ENCODE measurements at regions not wholly inside any gene's neighbourhood (a gene's known extent, or its start where the extent isn't known, plus 50 kb on each side); places are given as distances from the start of the nearest gene placed in this dataset.
"Not testable (repeated sequence)": the region's sequence is repeated elsewhere in the genome, so short reads cannot be mapped to it uniquely, and the experiment has no call there.

DNA sequence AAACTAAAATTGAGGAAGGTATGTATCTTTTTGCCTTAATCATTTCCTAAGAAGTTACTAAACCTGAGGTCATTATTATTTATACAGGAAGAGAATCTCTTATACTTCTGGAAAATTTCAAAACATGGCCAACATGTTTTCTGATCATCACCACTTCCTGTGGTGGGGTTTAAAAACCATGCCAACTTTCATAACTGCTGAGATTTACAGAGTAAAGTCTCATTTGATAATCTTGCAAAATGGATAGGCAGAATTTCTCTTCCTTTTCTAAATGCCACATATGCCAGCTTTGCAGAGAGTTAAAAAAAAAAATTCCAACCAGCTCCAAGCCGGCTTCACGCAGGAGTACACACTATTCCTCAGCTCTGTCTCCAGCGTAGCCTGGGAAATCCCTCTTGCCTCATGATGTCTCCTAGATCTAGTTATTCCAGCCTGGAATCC, 124.3 kb upstream of the SPRED1 start:
- no peak for DNase-seq (ENCODE audit: low spot score)

- DNase-seq (ENCODE audit: low spot score): no peak
Observed at GRCh38 chr15:38128921-38129320, 123.7 kb upstream of the SPRED1 start.

- peak; percentile 68 for DNase-seq (ENCODE audit: low spot score)
Observed at GRCh38 chr15:38129531-38130204, 123.0 kb upstream of the SPRED1 start.

DNA sequence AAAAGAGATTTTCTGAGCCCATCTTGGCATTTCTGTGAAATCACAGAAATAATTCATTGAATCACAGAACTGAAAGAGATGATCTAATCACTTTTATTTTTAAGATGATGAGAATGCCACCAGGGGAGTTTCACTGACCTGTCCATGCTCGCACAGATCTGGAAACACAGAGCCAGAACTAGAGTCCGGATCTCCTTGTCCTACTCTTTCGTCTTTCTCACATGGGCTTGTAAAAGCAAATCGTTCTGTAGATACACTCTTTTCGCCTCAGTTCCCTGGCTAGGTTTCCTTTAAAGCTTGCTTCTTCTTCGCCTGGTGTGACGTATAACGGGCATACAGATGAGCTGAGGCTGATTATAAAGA, 122.5 kb upstream of the SPRED1 start:
- no peak for DNase-seq (ENCODE audit: low spot score)

- DNase-seq (ENCODE audit: low spot score): peak; percentile 81
Observed at GRCh38 chr15:38130740-38131498, 121.7 kb upstream of the SPRED1 start.

DNA sequence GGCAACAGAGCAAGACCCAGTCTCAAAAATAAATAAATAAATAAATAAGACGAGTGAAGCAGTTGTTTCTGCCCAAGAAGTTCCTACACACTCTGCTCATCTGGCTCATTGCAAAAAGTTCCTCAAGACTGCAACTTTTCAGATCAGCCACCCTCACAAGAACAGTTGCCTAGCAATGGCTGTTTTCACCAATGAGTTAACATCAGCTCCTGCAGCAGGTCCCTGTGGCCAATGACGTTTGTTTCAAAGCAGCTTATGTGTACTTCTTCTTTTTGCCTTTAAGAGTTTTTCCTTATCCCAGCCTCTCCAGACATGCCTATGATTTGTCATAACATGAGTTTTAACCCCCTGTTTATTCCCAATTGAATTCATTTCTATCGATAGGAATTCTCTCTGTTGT, 118.4 kb upstream of the SPRED1 start:
- no peak for DNase-seq (ENCODE audit: low spot score)

GRCh38 chr15:38142195-38142594, 110.4 kb upstream of the SPRED1 start:
- DNase-seq (ENCODE audit: low spot score): not testable (repeated sequence)

GRCh38 chr15:38144921-38145320, 107.7 kb upstream of the SPRED1 start:
- DNase-seq (ENCODE audit: low spot score): no peak

GRCh38 chr15:38145651-38146111, 107.0 kb upstream of the SPRED1 start:
- no peak for DNase-seq (ENCODE audit: low spot score)

DNA sequence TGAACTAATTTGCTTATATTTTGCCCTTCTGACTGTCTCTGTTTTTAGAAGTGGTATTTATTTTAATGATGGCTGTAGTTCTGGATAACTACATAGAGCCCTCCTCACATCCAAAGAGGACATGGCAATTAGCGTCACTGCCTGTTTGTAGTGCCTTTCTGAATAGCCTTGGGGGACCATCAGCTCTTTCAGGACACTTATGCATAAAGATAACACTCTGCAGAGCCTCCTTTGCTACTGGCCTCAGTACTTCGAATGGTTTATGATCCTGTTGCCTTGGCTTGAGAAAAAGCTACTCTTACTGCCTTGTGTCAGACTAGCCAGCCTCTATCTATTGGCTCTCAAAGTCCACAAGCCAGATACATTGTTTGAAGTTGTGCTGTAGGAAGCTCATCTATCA, 105.4 kb upstream of the SPRED1 start:
- DNase-seq (ENCODE audit: low spot score): no peak

DNA sequence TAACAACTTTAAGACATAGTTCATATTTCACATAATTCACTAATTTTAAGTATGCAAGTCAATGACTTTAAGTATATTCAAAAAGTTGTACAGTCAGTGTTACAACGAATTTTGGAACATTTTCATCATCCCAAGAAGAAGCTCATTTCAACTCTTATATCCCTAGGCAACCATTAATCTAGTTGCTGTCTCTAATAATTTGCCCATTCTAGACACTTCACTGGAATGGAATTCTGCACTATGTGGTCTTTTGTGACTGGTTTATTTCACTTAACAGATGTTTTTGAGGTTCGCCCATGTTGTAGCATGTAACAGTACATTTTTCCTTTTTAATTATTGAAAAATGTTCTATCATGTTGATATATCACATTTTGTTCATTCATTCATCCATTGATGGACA, 104.2 kb upstream of the SPRED1 start:
- DNase-seq (ENCODE audit: low spot score): no peak

- no peak for DNase-seq (ENCODE audit: low spot score)
Observed at GRCh38 chr15:38149315-38149714, 103.3 kb upstream of the SPRED1 start.

DNA sequence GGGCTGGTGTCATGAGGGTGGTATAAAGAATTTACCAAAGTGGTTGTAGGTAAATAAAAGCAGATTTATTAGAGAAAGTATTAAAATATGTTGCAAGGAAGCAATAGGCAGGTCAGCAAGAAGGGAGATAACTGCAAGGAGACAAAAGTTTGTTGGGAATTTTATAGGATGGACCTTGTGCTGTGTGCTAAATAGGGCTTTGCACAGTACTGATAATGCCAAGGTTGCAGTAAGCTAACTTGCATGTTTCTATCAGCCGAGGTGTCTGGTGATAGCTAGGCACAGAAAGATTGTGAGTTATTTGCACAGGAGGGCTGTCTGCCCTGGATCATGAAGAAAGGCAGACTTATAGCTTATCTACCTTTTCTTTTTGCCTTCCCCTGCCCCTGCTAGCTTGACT, 102.5 kb upstream of the SPRED1 start:
- no peak for DNase-seq (ENCODE audit: low spot score)

GRCh38 chr15:38150794-38151193, 101.8 kb upstream of the SPRED1 start:
- DNase-seq (ENCODE audit: low spot score): no peak

- no peak for DNase-seq (ENCODE audit: low spot score)
Observed at GRCh38 chr15:38153781-38154180, 98.9 kb upstream of the SPRED1 start.

DNA sequence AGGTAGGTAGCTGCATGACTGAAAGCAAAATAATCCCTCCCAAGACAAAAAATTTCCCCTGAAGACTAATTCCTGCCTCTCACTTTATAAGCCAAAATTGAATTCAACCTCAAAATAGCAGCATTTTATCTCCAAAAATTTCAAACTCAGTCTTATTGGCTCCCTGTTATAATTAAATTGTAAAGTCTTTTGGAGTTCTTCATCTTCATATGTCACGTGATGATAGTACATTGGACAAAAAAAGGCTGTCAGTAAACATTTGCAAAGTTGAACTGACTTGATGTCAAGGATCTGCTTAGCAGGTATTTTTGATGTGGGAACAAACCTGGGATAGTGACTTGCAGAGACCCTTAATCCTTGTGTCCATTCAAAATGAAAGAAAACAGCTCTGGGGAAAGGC, 98.4 kb upstream of the SPRED1 start:
- DNase-seq (ENCODE audit: low spot score): no peak

DNA sequence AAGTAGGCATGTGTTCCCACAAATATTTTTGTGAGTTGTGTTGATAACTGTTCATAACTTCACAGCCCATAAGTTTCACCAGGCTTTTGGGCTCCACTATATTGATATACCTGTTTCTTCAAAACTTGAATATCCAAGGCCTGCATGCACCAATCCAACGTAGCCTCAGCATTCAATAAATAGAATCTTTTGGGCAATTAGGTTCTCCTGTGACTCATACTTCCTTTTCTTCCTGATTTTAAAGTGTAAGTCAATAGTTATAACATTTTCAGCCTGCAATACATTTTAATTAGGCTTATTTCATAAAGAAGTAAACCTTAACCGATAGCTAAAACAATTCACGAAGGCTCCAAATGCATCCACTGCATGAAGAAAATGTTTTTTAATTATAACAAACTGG, 97.8 kb upstream of the SPRED1 start:
- no peak for DNase-seq (ENCODE audit: low spot score)

DNA sequence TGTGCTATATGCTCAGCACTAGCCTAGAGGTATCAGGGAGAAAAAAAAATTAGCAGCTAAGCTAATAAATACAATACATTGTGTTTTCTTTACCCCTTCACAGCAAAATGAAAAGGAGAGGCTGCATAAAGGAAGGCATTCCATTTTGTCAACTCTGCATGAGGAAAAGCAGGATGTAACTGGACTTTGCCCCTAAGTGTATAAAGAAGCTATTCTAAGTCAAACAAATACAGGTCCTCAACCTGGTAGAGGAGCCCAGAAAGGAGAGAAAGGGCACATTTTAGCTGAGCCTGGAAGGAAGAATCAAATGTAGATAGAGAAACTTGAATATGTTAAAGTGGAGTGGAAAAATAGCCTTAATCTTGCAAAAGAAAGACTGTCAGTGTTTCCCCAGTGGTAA, 89.0 kb upstream of the SPRED1 start:
- DNase-seq (ENCODE audit: low spot score): no peak

- no peak for DNase-seq (ENCODE audit: low spot score)
Observed at GRCh38 chr15:38164061-38164460, 88.6 kb upstream of the SPRED1 start.

GRCh38 chr15:38164507-38164906, 88.1 kb upstream of the SPRED1 start:
- DNase-seq (ENCODE audit: low spot score): no peak

GRCh38 chr15:38168467-38169070, 84.1 kb upstream of the SPRED1 start:
- DNase-seq (ENCODE audit: low spot score): no peak

- DNase-seq (ENCODE audit: low spot score): no peak
Observed at GRCh38 chr15:38171973-38172372, 80.7 kb upstream of the SPRED1 start.

GRCh38 chr15:38174691-38175090, 77.9 kb upstream of the SPRED1 start:
- no peak for DNase-seq (ENCODE audit: low spot score)
